SH-SY5Y (cell line): ENCODE measurements at regions not wholly inside any gene's neighbourhood (a gene's known extent, or its start where the extent isn't known, plus 50 kb on each side); places are given as distances from the start of the nearest gene placed in this dataset.

Source experiments
- GATA2 ChIP-seq: IDR thresholded peaks from 2 replicates; pipeline ENCODE4 v1.6.1; 2011; ENCODE audit warnings: mild to moderate bottlenecking, low read depth, low read length
- GATA3 ChIP-seq: IDR thresholded peaks from 2 replicates; pipeline ENCODE4 v1.6.1; 2011; ENCODE audit warnings: low read depth, mild to moderate bottlenecking, low read length, moderate library complexity

- TF ChIP-seq GATA2: no peak
- no peak for TF ChIP-seq GATA3
These were observed 197.2 kb downstream of the REEP3 start for GRCh38 chr10:63718421-63718820.

GRCh38 chr10:63719226-63719856 is 198.1 kb downstream of the REEP3 start:
- TF ChIP-seq GATA2 (no peak), GATA3 (no peak)

- TF ChIP-seq GATA2 (no peak), GATA3 (no peak)
These were observed 198.9 kb downstream of the REEP3 start for GRCh38 chr10:63720072-63720537.

- TF ChIP-seq GATA3 (no peak), GATA2 (no peak)
These were observed 199.5 kb downstream of the REEP3 start for GRCh38 chr10:63720676-63721075.

- TF ChIP-seq GATA2 (peak; percentile 82), GATA3 (peak; percentile 68)
These were observed 201.3 kb downstream of the REEP3 start for GRCh38 chr10:63722537-63722936.

- TF ChIP-seq GATA3 (peak; percentile 71), GATA2 (peak; percentile 83)
These were observed 202.1 kb downstream of the REEP3 start for GRCh38 chr10:63723320-63723719.

- no peak for TF ChIP-seq GATA3
- TF ChIP-seq GATA2: no peak
These were observed 202.5 kb downstream of the REEP3 start for GRCh38 chr10:63723741-63724140.

GRCh38 chr10:63724922-63725321 is 203.7 kb downstream of the REEP3 start:
- no peak for TF ChIP-seq GATA3

GRCh38 chr10:63726867-63727266 is 205.7 kb downstream of the REEP3 start:
- no peak for TF ChIP-seq GATA3
- TF ChIP-seq GATA2: no peak

- TF ChIP-seq GATA2 (no peak), GATA3 (no peak)
These were observed 206.4 kb downstream of the REEP3 start for GRCh38 chr10:63727636-63728035.

GRCh38 chr10:63735305-63735704 is 214.1 kb downstream of the REEP3 start:
- no peak for TF ChIP-seq GATA3
- TF ChIP-seq GATA2: no peak

- TF ChIP-seq GATA2 (no peak), GATA3 (no peak)
These were observed 217.2 kb downstream of the REEP3 start for GRCh38 chr10:63738410-63738809.

- TF ChIP-seq GATA2 (no peak), GATA3 (no peak)
These were observed 223.1 kb downstream of the REEP3 start for GRCh38 chr10:63744060-63744941.

- no peak for TF ChIP-seq GATA3
- no peak for TF ChIP-seq GATA2
These were observed 228.7 kb downstream of the REEP3 start for GRCh38 chr10:63749915-63750314.

- TF ChIP-seq GATA3: no peak
- no peak for TF ChIP-seq GATA2
These were observed 230.6 kb downstream of the REEP3 start for GRCh38 chr10:63751836-63752235.

- TF ChIP-seq GATA2: no peak
- no peak for TF ChIP-seq GATA3
These were observed 231.1 kb downstream of the REEP3 start for GRCh38 chr10:63752318-63752717.
